Heart right ventricle (tissue), 16 donors: ENCODE measurements at regions not wholly inside any gene's neighbourhood (a gene's known extent, or its start where the extent isn't known, plus 50 kb on each side); places are given as distances from the start of the nearest gene placed in this dataset.

Experiments used
- ATAC-seq, 8 donors: fragments of 200-7000 bp; cut with Tn5 transposase; one replicate each; pipeline ENCODE4 v1.9.1; 2020; ENCODE audit warnings: mild to moderate bottlenecking in 8 of 8, moderate library complexity in 8 of 8, moderate number of reproducible peaks in 1 of 8
- DNase-seq, 2 donors: peaks; one replicate each; pipeline ENCODE4 v3.0.0-alpha.2; 2020
- H3K27ac ChIP-seq, 10 donors: fragments of 200-600 bp; sonication (generic) in 2 of 10; one replicate each; pipeline versions ENCODE4 v1.5.0 to v1.8.0; 2020 to 2022; ENCODE audit warnings: mild to moderate bottlenecking in 3 of 10
- H3K27me3 ChIP-seq, 7 donors: fragments of 200-600 bp; one replicate each; pipeline ENCODE4 v1.8.0; 2021 to 2022; ENCODE audit warnings: mild to moderate bottlenecking in 2 of 7
- H3K36me3 ChIP-seq, 9 donors: fragments of 200-600 bp; sonication (generic) in 1 of 9; one replicate each; pipeline versions ENCODE4 v1.5.0 to v1.8.0; 2020 to 2022; ENCODE audit warnings: mild to moderate bottlenecking in 2 of 9
- H3K4me1 ChIP-seq, 9 donors: fragments of 200-600 bp; sonication (generic) in 1 of 9; one replicate each; pipeline versions ENCODE4 v1.5.0 to v1.8.0; 2020 to 2022; ENCODE audit warnings: mild to moderate bottlenecking in 4 of 9
- H3K4me3 ChIP-seq, 10 donors: fragments of 200-600 bp; sonication (generic) in 2 of 10; one replicate each; pipeline versions ENCODE4 v1.5.0 to v1.8.0; 2020 to 2022; ENCODE audit warnings: mild to moderate bottlenecking in 7 of 10, moderate library complexity in 2 of 10
- H3K9me3 ChIP-seq, 11 donors: fragments of 200-600 bp in 10 of 11; sonication (generic) in 2 of 11; one replicate each; pipeline versions ENCODE4 v1.5.0 to v1.8.0; 2013 to 2022; ENCODE audit warnings: mild to moderate bottlenecking in 2 of 11, control low read depth in 1 of 11, moderate library complexity in 1 of 11
- WGBS, 2 donors: extraction: QIAGEN DNeasy Blood & Tissue Kit; methylation state at CpG; one replicate each; pipeline ENCODE4 v1.1.7; 2013; ENCODE audit warnings: inconsistent platforms in 1 of 2; 5-methylcytosine and 5-hydroxymethylcytosine counted together
- intact Hi-C, 10 donors: fragments of 100-400 bp; cut with DNase I; formaldehyde crosslinking; loops; one replicate each; pipeline versions ENCODE4 v1.11.1 to v1.14.2; 2022
- TF ChIP-seq, protein P1 (sequence below), 9 donors: fragments of 200-600 bp; sonication (generic) in 2 of 9; IDR thresholded peaks; one replicate each; pipeline versions ENCODE4 v1.5.0 to v1.8.0; 2021 to 2022; ENCODE audit warnings: antibody characterized with exemption in 9 of 9, mild to moderate bottlenecking in 5 of 9, moderate library complexity in 1 of 9
- donor health status: Arrhythmogenic right ventricular cardiomyopathy.
- donor health status: ischemic (EF 13 %, LVEDD 7.1; RV severe dilation, severe dysfunction).
- donor health status: healthy with polysubstance abuse.
- donor health status: DM: no; HTN: yes; CAD: no.
- donor health status: DM: no; HTN: no; CAD: no.
- donor health status: ischemic (EF 25% LVEDD 6.9; RV normal size, moderate dysfunction).
- donor health status: ischemic (EF 25% LVEDD 5.7; RV mildly dilated, moderate dysfunction).
- donor health status: healthy.
- donor health status: DM: yes; HTN: yes; CAD: no.
- donor health status: Ischemic cardiomyopathy.
- donor health status: ischemic (EF 35%, LVEDD 5.7; RV mildly dilated, moderate dysfunction).
- donor health status: nonischemic (EF 11% LVEDD 7.7; RV severe dilation, severe dysfunction).
- donor health status: DM: yes; HTN: yes; CAD: no.
- donor health status: PGD.
- donor health status: ischemic (EF 29% LVEDD 5.4; RV normal size, mild dysfunction).
- donor health status: nonischemic (EF 23%, LVEDD 6.1; RV moderate dilation, normal function).

DNA sequence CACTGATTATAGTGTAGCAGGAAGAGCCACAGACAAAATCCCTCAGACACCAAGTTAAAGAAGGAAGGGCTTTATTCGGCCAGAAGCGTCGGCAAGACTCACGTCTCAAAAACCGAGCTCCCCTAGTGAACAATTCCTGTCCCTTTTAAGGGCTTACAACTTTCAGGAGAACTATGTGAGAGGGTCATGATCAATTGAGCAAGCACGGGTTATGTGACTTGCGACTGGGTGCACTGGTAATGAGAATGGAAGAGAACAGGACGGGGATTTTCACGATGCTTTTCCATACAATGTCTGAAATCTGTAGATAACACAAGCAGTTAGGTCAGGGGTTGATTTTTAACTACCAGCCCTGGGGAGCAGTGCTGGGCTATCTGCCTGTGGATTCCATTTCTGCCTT, 116.7 kb downstream of the MFAP3L start:
- Histone ChIP-seq H3K4me3 (no peak overlapping the region), H3K4me1 (no peaks in the 10 kb centered on the region), H3K27ac (no peak overlapping the region), H3K36me3 (no peaks in the 10 kb centered on the region), H3K9me3 (no peaks in the 10 kb centered on the region), H3K27me3 (peaks cover 0 to 3% (median 0%) of the 10 kb centered on the region in 7 donors)
- no peak for DNase-seq
- no peak for ATAC-seq
- TF ChIP-seq, protein P1, sequence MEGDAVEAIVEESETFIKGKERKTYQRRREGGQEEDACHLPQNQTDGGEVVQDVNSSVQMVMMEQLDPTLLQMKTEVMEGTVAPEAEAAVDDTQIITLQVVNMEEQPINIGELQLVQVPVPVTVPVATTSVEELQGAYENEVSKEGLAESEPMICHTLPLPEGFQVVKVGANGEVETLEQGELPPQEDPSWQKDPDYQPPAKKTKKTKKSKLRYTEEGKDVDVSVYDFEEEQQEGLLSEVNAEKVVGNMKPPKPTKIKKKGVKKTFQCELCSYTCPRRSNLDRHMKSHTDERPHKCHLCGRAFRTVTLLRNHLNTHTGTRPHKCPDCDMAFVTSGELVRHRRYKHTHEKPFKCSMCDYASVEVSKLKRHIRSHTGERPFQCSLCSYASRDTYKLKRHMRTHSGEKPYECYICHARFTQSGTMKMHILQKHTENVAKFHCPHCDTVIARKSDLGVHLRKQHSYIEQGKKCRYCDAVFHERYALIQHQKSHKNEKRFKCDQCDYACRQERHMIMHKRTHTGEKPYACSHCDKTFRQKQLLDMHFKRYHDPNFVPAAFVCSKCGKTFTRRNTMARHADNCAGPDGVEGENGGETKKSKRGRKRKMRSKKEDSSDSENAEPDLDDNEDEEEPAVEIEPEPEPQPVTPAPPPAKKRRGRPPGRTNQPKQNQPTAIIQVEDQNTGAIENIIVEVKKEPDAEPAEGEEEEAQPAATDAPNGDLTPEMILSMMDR (IDR thresholded peaks at IDR 0.05), result no peak
- intact Hi-C loops, result no loop called here
- 80 to 82% methylated on average over 9 of the region's 9 CpGs for WGBS, 2 donors

DNA sequence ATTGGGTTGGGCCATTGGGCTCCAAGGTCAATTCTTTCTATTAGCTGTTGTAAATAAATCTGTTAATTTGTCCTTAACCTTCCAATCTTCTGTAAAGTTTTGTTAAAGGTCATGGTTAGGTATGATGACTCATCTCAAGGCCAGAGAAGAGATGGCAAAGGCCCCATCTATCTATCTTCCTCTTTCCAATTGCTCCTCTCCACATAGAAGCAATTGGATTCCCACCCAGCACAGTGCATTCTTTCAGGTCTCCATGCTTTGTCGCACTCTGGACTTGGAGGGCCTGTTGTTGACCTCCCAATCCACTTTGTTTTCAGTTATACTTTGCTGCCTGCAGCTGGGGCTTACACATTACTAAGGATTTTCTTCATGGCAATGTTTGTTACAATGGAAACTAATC, 118.5 kb downstream of the MFAP3L start:
- DNase-seq (no peak), ATAC-seq (no peak)
- no peaks in the 10 kb centered on the region for H3K9me3 ChIP-seq
- no peak overlapping the region for H3K4me3 ChIP-seq
- H3K36me3 ChIP-seq, result no peaks in the 10 kb centered on the region
- no peak overlapping the region for H3K27ac ChIP-seq
- H3K27me3 ChIP-seq, result peaks cover 0 to 6% (median 0%) of the 10 kb centered on the region in 7 donors
- intact Hi-C loops, result no loop called here
- TF ChIP-seq, protein P1 (IDR thresholded peaks at IDR 0.05), result no peak
- H3K4me1 ChIP-seq, result no peaks in the 10 kb centered on the region
- 86 to 90% methylated on average over 1 of the region's 1 CpG for WGBS, 2 donors

GRCh38 chr4:169906821-169907220, 119.4 kb downstream of the MFAP3L start:
- Histone ChIP-seq H3K27me3 (peaks cover 0 to 6% (median 0%) of the 10 kb centered on the region in 7 donors), H3K36me3 (no peaks in the 10 kb centered on the region), H3K4me3 (no peak overlapping the region), H3K4me1 (no peaks in the 10 kb centered on the region), H3K27ac (no peak overlapping the region), H3K9me3 (no peaks in the 10 kb centered on the region)
- ATAC-seq (no peak), DNase-seq (no peak)
- intact Hi-C loops, result no loop called here
- 38 to 44% methylated on average over 1 of the region's 1 CpG for WGBS, 2 donors
- TF ChIP-seq, protein P1 (IDR thresholded peaks at IDR 0.05), result no peak

GRCh38 chr4:169906104-169906503, 120.1 kb downstream of the MFAP3L start:
- no peak for DNase-seq
- Histone ChIP-seq H3K36me3 (no peaks in the 10 kb centered on the region), H3K9me3 (no peaks in the 10 kb centered on the region), H3K27ac (no peak overlapping the region), H3K4me3 (no peak overlapping the region), H3K4me1 (no peaks in the 10 kb centered on the region), H3K27me3 (peaks cover 0 to 6% (median 0%) of the 10 kb centered on the region in 7 donors)
- 86 to 90% methylated on average over 2 of the region's 2 CpGs for WGBS, 2 donors
- intact Hi-C loops, result no loop called here
- TF ChIP-seq, protein P1 (IDR thresholded peaks at IDR 0.05), result no peak
- ATAC-seq, result no peak
